22Rv1 (cell line): ENCODE measurements at regions not wholly inside any gene's neighbourhood (a gene's known extent, or its start where the extent isn't known, plus 50 kb on each side); places are given as distances from the start of the nearest gene placed in this dataset.
"Not testable (repeated sequence)": the region's sequence is repeated elsewhere in the genome, so short reads cannot be mapped to it uniquely, and the experiment has no call there.

ENCODE experiments used
- H3K27ac ChIP-seq: fragments of 450-650 bp; 2 replicates; pipeline ENCODE4 v1.5.1; 2017
- ZFX ChIP-seq: fragments of 450-650 bp; IDR thresholded peaks from 2 replicates; pipeline ENCODE4 v1.6.1; 2017; ENCODE audit warnings: antibody characterized with exemption, borderline replicate concordance
- TF ChIP-seq, protein P1 (sequence below): fragments of 450-650 bp; IDR thresholded peaks from 2 replicates; pipeline ENCODE4 v1.5.1; 2017; ENCODE audit warnings: mild to moderate bottlenecking

DNA sequence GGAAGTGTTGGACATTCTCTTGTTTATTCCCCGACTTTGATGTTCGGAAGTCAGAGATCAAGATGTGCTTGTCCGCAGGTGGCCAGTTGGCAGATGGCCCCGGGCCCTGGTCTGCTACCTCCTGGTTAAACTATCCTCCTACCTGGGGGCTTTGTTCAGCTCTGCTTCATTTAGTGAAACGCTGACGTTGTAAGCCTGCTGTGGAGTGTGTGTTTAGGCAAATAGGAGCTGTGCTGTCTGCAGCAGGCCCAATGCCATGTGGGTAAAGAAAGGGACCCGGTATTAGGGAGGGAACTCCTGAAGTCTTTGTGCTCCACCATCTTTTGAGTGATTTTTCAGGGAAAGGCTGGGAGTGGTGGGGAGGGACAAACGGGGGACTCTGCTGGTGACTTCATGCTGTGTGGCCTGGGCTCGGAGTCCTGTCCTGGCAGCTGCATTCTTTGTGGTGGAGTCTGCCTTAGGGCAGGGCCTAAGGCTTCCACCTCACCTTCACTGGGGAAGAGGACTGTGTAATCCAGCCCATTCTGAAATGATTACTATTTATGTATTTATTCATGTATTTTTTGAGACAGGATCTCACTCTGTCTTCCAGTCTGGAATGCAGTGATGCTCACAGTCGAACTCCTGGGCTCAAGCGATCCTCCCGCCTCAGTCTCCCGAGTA is 171.1 kb upstream of the KLF6 start:
- H3K27ac ChIP-seq = no peak overlapping the region
- no peak for TF ChIP-seq ZFX
- TF ChIP-seq, protein P1, sequence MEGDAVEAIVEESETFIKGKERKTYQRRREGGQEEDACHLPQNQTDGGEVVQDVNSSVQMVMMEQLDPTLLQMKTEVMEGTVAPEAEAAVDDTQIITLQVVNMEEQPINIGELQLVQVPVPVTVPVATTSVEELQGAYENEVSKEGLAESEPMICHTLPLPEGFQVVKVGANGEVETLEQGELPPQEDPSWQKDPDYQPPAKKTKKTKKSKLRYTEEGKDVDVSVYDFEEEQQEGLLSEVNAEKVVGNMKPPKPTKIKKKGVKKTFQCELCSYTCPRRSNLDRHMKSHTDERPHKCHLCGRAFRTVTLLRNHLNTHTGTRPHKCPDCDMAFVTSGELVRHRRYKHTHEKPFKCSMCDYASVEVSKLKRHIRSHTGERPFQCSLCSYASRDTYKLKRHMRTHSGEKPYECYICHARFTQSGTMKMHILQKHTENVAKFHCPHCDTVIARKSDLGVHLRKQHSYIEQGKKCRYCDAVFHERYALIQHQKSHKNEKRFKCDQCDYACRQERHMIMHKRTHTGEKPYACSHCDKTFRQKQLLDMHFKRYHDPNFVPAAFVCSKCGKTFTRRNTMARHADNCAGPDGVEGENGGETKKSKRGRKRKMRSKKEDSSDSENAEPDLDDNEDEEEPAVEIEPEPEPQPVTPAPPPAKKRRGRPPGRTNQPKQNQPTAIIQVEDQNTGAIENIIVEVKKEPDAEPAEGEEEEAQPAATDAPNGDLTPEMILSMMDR = no peak

DNA sequence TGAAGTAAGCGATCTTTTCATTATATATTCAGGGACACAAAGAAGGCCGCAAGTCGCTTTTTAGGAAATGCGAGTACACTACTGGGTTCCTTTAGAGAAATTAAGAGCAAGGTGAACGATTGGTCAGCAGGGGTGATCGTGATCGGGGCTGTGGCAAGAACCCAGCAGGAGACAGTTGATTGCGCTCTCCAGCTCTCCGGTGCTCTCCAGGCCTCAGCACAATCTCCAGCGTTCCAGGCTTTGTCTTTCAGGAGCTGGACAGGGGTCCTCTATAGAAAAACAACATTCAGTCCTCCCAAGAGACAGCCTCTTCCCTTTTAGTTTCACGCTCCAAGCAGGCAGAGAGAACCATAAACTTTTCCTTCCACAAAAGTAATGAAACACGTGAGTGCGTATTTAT is 170.5 kb upstream of the KLF6 start:
- H3K27ac ChIP-seq = no peak overlapping the region
- TF ChIP-seq, protein P1 = no peak
- no peak for TF ChIP-seq ZFX

DNA sequence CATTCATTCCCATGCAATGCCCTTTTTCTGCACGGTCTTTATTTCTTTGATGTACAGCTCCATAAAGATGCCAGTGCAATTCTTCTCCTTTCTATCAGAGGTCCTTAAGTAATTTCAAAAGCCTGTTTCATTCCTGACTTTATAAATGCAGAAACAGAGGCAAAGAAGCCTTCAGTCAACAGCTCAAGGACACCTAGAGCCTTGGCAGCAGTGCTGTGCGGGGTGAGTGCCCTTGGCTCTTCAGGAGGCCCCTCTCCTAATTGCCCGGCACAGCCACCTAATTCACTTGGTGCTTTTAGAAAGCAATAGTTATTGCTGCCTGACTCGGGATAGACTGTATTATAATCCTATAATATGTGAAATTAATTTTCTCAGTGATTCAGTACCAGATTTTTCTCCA is 169.6 kb upstream of the KLF6 start:
- no peak for TF ChIP-seq ZFX
- TF ChIP-seq, protein P1 = no peak
- no peak overlapping the region for H3K27ac ChIP-seq

DNA sequence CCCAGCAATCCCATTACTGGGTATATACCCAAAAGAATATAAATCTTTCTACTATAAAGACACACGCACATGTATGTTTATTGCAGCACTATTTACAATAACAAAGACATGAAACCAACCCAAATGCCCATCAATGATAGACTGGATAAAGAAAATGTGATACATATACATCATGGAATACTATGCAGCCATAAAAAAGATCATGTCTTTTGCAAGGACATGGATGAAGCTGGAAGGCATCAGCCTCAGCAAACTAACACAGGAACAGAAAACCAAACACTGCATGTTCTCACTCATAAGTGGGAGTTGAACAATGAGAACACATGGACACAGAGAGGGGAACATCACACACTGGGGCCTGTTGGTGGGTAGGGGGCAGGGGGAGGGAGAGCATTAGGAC is 169.0 kb upstream of the KLF6 start:
- H3K27ac ChIP-seq = not testable (repeated sequence)

DNA sequence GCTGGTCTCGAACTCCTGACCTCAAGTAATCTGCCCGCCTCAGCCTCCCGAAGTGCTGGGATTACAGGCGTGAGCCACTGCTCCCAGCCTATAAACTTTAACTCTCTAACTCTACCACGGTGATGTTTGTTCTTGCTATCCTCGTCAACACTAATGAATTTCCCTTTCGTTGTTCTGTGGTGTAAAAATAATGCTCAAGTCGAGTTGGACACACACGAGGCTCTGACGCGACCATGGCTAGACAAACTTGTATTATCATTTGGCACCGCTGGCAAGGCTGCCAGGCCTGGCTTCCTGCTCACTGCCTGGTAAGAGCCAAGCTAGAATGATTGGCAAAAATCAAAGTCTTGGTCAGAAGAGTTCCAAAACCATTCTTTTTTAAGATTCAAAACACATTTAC is 167.0 kb upstream of the KLF6 start:
- TF ChIP-seq, protein P1 = no peak
- no peak for TF ChIP-seq ZFX
- no peak overlapping the region for H3K27ac ChIP-seq

DNA sequence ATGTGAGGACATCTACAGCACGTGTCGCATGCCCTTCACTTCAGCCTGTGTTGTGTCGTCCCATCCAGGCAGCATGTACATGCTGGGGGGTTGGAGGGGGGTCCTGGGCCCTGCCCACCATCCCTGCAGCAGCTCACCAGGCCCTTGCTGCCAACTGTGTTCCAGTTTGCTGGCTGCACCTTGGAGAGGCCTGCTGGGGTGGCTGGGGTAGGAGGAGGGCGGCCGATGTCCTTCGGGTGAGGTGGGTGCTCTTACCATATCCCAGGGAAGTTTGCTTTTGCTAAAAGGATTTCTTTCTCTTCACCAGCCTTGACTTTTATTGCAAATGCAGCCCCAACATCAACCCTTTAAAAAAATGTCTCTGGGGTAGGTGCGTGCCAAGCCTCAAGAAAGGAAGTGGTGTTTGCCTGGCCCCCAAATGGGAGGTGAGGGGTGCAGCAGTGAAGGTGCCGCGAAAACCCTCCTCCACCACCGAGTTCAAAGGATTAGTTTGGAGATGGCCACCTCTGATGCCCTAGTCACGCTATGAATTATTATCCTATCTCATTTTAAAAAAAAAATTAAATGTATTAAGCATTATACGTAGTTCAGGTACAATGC is 165.8 kb upstream of the KLF6 start:
- TF ChIP-seq ZFX = no peak
- TF ChIP-seq, protein P1 = no peak
- H3K27ac ChIP-seq = no peak overlapping the region

DNA sequence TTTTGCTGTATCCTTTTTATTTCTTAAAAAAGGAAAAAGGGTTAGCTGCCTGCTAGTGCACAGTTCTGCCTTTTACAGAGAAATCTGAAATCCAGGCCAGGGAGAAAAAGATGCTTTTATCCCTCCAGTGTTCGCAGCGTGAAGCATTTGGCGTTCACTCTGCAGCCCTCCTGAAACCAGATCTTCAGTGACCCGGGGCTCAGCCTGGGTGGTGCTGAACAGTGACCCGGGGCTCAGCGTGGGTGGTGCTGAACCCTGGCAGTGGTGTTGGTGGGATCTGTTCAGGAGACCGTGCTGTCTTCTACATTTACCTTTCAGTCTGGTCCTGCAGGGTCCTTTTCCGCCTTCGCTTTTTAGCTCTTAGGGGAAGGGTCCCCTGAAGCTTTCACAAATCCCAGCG is 164.7 kb upstream of the KLF6 start:
- no peak overlapping the region for H3K27ac ChIP-seq
- TF ChIP-seq, protein P1 = no peak
- no peak for TF ChIP-seq ZFX

DNA sequence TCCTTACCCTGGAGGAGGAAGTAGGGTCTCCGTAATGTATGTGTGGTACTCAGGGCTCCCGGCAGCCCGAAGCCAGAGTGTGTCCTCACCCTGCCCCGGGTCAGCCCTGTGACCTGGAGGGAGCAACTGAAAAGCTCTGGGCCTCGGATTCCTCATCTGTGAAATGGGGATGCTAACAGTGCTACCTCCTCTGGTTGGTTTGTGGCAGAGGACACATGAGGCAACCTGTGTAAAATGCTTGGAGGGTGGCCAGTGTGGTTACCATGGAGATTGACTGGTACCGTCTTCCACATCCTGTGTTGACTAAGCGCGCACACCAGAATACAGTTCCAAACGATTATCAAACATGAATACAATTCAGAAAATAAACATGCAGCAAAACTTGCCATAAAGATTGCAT is 163.8 kb upstream of the KLF6 start:
- TF ChIP-seq ZFX = no peak
- TF ChIP-seq, protein P1 = no peak
- no peak overlapping the region for H3K27ac ChIP-seq
